COR-L47 (cell line): ENCODE measurements at regions not wholly inside any gene's neighbourhood (a gene's known extent, or its start where the extent isn't known, plus 50 kb on each side); places are given as distances from the start of the nearest gene placed in this dataset.
"Not testable (repeated sequence)": the region's sequence is repeated elsewhere in the genome, so short reads cannot be mapped to it uniquely, and the experiment has no call there.

Source experiments
- DNase-seq: peaks from one replicate; lab custom pipeline; 2025; lab: John Stamatoyannopoulos, UW

DNA sequence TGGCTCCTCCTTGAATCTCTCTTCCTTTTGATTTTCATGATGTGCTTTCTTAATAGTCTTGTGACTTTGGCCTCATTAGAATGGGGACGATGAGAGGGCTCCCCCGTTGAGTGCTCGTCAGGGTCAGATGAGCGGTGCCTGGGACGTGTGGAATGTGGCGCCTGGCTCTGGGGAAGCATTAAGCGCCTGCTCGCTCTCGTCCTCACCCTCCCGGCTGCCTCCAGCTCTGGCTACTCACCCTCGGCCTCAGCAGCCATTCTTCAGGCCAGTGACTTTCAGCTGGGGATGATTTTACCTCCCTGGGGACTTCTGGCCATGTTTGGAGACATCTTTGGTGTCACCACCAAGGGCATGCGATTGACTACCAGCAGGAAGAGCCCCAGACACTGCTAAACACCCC lies 69.7 kb downstream of the RPS6KA4 start:
- no peak for DNase-seq

DNA sequence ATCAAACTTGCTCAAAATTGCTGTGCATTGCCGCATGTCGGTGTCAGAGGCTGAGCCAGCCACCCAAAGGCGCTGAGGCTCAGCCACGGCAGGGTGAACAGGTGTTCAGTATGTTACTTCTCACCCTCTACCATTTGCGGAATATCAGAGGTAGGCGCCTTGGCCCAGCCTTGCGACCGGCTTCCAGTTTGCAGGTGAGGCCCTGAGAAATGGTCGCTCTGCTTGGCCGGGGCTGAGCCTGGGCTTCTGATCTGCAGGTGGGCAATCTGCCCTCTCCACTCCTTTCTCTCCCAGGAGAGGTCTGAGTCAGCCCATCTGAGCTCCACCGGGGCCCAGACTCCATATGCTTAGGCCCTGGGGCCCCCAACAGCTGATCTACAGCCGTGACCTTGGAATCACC lies 71.0 kb downstream of the RPS6KA4 start:
- no peak for DNase-seq

DNA sequence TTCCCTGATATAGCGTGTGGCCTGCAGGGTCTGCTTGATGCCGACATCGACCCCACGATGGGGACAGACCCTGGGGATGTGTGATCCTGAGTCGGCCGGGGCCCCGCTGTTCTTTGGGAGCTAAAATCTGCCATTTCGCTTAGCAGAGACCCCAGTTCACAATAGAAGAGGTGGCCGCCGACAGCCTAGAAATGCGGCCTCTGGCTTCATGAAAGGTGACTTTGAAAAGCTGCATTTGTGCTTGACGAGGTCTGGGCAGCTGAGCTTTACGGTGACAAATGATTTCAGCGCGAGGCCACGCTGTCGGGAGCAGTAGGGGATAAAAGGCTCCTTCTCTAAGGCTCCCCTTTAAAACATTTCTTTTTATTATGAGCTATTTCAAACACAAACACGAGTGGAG lies 71.7 kb downstream of the RPS6KA4 start:
- no peak for DNase-seq

DNA sequence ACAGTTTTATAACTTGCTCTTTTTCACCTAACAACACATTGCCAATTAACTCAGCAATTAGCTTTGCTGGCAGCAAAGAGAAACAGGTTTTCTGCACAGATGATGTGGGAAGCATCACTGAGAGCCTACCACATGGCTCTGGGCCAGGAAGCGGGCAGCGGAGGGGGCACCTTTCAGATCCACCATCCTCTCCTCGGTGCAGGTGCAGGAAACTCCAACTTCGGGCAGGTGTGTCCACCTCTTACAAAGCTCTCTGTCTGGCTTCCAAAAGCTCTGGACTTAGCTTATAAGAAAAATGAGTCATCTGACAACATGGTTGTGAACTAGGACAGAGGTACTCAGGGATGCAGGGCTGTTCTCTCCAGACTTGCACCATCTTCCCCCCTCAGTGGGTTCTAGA lies 77.0 kb downstream of the RPS6KA4 start:
- peak; percentile 68 for DNase-seq

- no peak for DNase-seq
Measured at GRCh38 chr11:64437426-64437825, 78.5 kb downstream of the RPS6KA4 start.

GRCh38 chr11:64438986-64439771 lies 80.2 kb downstream of the RPS6KA4 start:
- DNase-seq = no peak

GRCh38 chr11:64439772-64440491 lies 81.0 kb downstream of the RPS6KA4 start:
- not testable (repeated sequence) for DNase-seq

- DNase-seq = no peak
Measured at GRCh38 chr11:64441127-64441526, 82.2 kb downstream of the RPS6KA4 start.

- no peak for DNase-seq
Measured at GRCh38 chr11:64443001-64443400, 84.0 kb downstream of the RPS6KA4 start.

- no peak for DNase-seq
Measured at GRCh38 chr11:64444838-64445441, 86.0 kb downstream of the RPS6KA4 start.

DNA sequence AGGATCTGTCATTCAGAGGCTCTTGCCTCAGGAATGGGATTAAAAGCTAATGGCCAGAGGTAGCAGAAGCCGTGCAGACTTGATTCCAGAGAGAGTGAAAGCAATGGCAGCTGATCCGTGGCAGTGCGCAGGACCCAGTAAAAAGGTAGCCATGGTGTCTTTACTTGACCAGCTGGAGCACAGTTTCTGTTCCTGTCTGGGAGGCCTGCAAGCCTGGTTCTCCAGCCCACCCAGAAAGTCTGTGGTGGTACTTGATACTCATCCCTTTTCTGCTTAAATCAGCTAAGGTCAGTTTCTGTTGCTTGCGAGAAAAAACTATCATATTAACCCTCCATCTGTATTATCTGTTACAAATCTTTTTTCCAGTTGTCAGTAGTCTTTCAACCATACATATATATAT lies 86.7 kb downstream of the RPS6KA4 start:
- no peak for DNase-seq

- DNase-seq = peak; percentile 24
Measured at GRCh38 chr11:64447831-64448598, 89.1 kb downstream of the RPS6KA4 start.

- DNase-seq = peak; percentile 69
Measured at GRCh38 chr11:64448599-64449380, 89.8 kb downstream of the RPS6KA4 start.

GRCh38 chr11:64449381-64450167 lies 90.6 kb downstream of the RPS6KA4 start:
- DNase-seq = peak; percentile 78

DNA sequence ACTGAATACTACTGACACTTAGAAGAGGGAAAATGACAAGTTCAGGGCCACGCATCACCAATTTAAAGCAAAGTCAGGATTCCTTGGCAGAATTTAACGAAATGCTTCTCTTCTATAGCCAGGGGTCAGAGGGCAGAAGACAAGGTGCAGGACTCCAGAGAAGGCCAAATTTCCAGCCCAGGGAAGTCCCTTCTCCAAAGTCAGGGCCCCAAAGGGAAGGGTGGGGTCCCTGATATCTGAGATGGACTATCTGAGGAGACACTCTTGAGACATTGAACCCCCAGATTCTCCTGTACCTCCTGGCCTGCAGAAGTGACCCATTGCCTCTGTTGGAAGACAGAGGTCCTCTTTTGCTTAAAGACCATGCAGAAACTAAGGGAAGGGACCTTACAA lies 91.2 kb downstream of the RPS6KA4 start:
- no peak for DNase-seq

DNA sequence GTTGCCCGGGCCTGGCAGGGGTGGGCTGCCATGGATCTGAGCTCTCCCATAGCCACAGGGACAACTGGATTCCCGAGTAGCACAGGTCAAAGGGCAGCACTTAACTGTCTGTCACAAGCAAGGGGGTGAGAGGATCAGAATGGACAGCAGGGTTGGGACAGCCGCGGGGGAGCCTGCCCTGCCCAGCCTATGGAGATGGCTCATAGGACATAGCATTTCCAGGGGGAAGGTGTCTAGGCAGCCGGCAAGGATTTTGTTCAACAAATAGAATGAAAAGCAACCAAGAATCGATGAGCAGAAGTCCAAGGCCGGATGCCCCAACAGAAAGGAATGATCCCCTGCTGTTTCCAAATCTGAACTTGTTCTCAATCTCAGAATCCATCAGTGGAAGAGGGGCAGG lies 92.9 kb downstream of the RPS6KA4 start:
- no peak for DNase-seq

- DNase-seq = no peak
Measured at GRCh38 chr11:64453466-64453865, 94.5 kb downstream of the RPS6KA4 start.

GRCh38 chr11:64455456-64456261 lies 96.7 kb downstream of the RPS6KA4 start:
- no peak for DNase-seq

DNA sequence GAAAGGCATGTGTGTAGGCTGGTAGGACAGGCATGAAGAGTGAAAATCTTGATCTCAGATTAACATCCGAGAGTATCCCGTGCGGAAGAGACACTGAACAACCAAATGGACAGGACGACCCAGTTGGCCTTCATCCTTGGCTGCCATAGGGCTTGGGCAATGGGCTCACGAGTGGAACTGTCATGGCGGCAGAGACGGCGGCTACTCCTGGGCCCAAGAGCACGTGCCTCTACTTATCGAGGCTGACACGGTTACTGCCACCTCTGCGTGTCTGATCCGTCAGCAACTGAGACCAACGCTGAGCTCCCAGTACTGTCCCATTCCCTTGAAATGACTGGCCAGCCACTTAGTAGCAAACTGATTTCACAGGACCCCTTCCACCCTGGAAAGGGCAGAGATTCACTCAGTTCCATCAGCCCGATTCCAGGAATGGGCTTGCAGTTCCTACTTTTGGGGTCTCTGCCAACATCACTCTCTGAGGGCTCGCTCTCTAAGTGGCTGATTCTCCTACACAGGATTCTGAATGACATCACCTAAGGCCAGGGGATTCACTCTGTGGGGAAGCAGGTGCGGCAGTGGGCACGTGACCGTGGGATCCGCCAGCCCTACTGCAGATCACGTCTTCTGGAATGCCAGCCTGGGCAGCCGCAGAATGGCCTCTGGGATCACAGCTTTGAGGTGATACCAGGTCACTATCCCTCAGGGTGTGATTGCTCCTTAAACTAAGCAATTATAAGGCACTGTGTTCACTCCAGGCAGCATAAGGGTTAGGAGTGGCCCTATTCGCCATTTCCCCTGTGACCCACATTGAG lies 97.8 kb downstream of the RPS6KA4 start:
- DNase-seq = no peak
